ENCODE measurements at regions not wholly inside any gene's neighbourhood (a gene's known extent, or its start where the extent isn't known, plus 50 kb on each side); places are given as distances from the start of the nearest gene placed in this dataset.

DNA sequence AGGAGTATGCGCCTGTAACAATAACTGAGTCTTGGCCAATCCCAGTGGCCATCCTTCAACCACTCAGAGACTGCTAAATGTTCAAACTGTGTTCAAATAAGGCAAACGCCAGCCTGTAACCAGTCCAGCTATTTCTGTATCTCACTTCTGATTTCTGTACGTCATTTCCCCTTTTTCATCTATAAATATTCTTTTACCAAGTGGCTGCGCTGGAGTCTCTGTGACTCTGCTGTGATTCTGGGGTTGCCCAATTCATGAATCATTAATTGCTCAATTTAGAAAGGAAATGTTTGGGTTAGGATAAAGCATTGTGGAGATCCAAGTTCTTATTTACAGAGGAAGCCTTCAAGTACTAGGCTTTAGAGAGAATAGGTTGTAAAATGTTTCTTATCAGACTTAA, 89.8 kb upstream of the UST start:
- no peak for TF ChIP-seq CTCF (IDR thresholded peaks at IDR 0.05; ENCODE audit: low read depth, low read length, poor library complexity, severe bottlenecking)
- TF ChIP-seq EZH2phosphoT487 (IDR thresholded peaks at IDR 0.05; ENCODE audit: borderline replicate concordance, low read length), result no peak

Measured in DOHH2 (cell line).